Stimulated activated memory B cell treated with anti-CD40 and anti-IgM and Interleukin-4, amounts not matched to agents 10 μg/mL and 1 μg/mL and 100 μg/mL, for 72 hours (primary cell): ENCODE measurements at regions not wholly inside any gene's neighbourhood (a gene's known extent, or its start where the extent isn't known, plus 50 kb on each side); places are given as distances from the start of the nearest gene placed in this dataset.

Experiments used
- ATAC-seq: fragments of 150-1000 bp; cut with Tn5 transposase; 2 replicates; pipeline ENCODE4 v1.10.0; 2021
- H3K27ac Mint-ChIP-seq: one replicate; pipeline ENCODE4 v1.8.0; 2022; ENCODE audit warnings: mild to moderate bottlenecking, mixed read lengths
- H3K27me3 Mint-ChIP-seq: one replicate; pipeline ENCODE4 v1.8.0; 2022; ENCODE audit warnings: mixed read lengths
- H3K36me3 Mint-ChIP-seq: one replicate; pipeline ENCODE4 v1.8.0; 2022; ENCODE audit warnings: mixed read lengths
- H3K4me1 Mint-ChIP-seq: one replicate; pipeline ENCODE4 v1.8.0; 2022; ENCODE audit warnings: mixed read lengths
- H3K4me3 Mint-ChIP-seq: one replicate; pipeline ENCODE4 v1.8.0; 2022; ENCODE audit warnings: mild to moderate bottlenecking, moderate library complexity, mixed read lengths
- H3K9me3 Mint-ChIP-seq: one replicate; pipeline ENCODE4 v1.8.0; 2022; ENCODE audit warnings: mixed read lengths

GRCh38 chr19:30670562-30671366 lies 298.6 kb downstream of the ZNF536 start:
- peaks cover 3% of the 10 kb centered on the region for H3K9me3 Mint-ChIP-seq
- no peak overlapping the region for H3K27ac Mint-ChIP-seq
- H3K4me1 Mint-ChIP-seq = no peaks in the 10 kb centered on the region
- no peaks in the 10 kb centered on the region for H3K36me3 Mint-ChIP-seq
- H3K4me3 Mint-ChIP-seq = no peak overlapping the region
- ATAC-seq = no peak
- H3K27me3 Mint-ChIP-seq = peaks cover 16% of the 10 kb centered on the region

GRCh38 chr19:30670011-30670329 lies 297.8 kb downstream of the ZNF536 start:
- Mint-ChIP-seq H3K9me3 (peaks cover 3% of the 10 kb centered on the region), H3K27ac (no peak overlapping the region), H3K4me1 (no peaks in the 10 kb centered on the region), H3K27me3 (peaks cover 16% of the 10 kb centered on the region), H3K4me3 (no peak overlapping the region), H3K36me3 (no peaks in the 10 kb centered on the region)
- ATAC-seq = no peak

DNA sequence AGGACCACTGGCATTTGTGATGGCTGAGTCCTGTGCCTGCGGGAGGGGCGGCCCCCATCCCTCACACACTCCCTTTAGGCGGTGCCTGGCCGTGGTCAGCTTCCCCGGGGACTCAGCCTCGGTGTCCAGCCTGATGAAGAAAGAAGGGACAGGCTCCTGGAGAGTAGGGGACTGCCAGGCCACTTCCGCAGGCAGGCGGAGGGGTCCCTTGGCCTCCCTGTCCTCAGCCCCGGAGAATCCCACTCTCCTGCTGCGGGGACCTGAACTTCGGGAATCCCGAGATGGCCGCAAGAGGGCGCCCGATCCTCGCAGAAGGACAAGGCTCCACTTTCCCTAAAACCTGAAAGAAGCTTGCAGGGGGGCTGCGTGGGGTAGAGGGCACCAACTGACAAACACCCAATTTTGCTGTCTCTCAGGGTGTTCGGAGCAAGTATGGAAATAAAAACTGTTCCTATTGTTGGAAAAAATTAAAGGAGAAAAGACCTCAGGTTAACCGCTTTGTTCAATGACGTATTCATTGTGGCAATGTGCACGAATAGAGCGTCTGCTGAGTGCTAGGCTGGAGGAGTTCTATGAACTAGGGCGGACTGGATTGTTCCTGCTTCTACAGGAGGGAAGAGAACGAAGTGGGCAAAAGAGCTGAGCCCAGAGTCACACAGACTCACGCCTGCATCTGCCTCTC lies 297.3 kb downstream of the ZNF536 start:
- peaks cover 3% of the 10 kb centered on the region for H3K9me3 Mint-ChIP-seq
- no peak overlapping the region for H3K4me3 Mint-ChIP-seq
- no peak for ATAC-seq
- no peak overlapping the region for H3K27ac Mint-ChIP-seq
- H3K36me3 Mint-ChIP-seq = no peaks in the 10 kb centered on the region
- H3K27me3 Mint-ChIP-seq = peaks cover 16% of the 10 kb centered on the region
- H3K4me1 Mint-ChIP-seq = no peaks in the 10 kb centered on the region

DNA sequence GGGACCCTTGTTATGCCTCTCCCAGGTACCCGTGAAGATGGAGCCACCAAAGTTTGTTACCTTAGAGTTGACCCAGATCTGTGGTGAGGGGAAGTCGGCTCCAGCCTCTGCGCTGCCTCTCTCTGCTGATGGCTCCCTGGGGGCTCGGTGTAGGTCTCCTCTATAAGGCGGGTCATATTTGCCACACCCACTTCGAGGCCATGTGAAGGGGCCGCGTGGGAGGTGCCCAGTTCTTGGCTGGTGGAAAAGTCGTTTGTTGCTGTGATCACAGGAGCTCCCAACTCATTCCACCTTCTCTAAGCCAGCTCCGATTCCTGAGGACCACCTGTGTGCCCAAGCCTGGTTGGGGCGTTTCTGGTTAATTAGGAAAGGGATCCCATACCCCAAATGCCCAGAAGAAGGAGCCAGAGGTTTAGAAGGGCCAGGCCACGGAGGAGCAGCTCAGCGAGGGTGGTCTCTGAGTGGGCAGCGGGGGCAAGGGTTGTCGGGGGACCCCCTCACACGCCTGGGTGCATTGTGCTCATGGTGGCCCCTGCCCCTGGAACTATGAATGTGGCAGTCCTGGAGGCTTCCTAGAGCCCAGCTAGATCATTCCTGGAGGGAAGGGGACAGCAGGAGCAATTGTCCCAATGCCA lies 296.5 kb downstream of the ZNF536 start:
- Mint-ChIP-seq H3K27me3 (peaks cover 16% of the 10 kb centered on the region), H3K4me3 (no peak overlapping the region), H3K36me3 (no peaks in the 10 kb centered on the region), H3K4me1 (no peaks in the 10 kb centered on the region), H3K27ac (no peak overlapping the region), H3K9me3 (no peaks in the 10 kb centered on the region)
- ATAC-seq = no peak

DNA sequence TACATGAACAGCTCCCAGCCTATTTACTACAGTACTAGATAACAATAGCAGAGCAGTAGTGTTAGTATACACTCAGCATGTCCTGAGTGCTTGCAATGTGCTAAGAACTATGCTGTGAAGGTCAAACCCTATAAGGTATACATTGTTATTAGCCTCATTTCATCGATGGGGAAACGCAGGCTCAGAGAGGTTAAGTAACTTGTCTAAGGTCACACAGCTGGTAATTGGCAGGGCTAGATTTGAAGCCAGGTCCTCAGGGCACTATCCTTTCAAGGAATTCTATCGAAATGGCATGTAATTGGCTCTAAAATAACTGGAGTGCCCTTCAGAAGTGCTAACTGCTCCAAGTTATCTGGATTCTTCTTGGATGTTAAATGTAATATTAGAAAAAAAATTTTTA lies 295.6 kb downstream of the ZNF536 start:
- ATAC-seq = no peak

DNA sequence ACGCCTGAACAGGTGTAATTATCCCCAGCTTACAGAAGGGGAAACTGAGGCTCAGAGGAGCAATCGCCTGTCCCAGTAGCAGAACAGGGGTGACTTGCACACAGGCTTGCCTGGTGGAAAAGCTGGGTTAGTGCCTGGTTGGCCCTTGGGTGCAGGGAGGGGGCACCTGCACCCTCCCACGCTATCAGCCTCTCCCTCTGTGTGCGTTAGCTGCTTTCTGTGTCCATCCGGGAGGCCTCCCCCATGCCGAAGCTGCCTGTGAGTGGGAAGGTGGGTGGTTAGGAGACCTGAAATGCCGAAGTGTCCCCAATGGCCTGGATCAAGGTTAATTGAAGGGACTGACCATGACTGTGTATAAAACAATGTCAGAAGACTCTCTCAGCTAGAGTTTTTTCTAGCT lies 295.0 kb downstream of the ZNF536 start:
- Mint-ChIP-seq H3K27me3 (peaks cover 16% of the 10 kb centered on the region), H3K4me1 (no peaks in the 10 kb centered on the region), H3K36me3 (no peaks in the 10 kb centered on the region), H3K9me3 (no peaks in the 10 kb centered on the region), H3K4me3 (no peak overlapping the region), H3K27ac (no peak overlapping the region)
- no peak for ATAC-seq

More for the DNA sequence above, 295.6 kb downstream of the ZNF536 start:
- Mint-ChIP-seq H3K36me3 (no peaks in the 10 kb centered on the region), H3K4me1 (no peaks in the 10 kb centered on the region), H3K9me3 (no peaks in the 10 kb centered on the region), H3K4me3 (no peak overlapping the region), H3K27ac (no peak overlapping the region), H3K27me3 (peaks cover 16% of the 10 kb centered on the region)

- H3K27ac Mint-ChIP-seq = no peak overlapping the region
- no peaks in the 10 kb centered on the region for H3K4me1 Mint-ChIP-seq
- no peak overlapping the region for H3K4me3 Mint-ChIP-seq
- ATAC-seq = peak; percentile 41
- H3K36me3 Mint-ChIP-seq = no peaks in the 10 kb centered on the region
- no peaks in the 10 kb centered on the region for H3K9me3 Mint-ChIP-seq
- H3K27me3 Mint-ChIP-seq = peaks cover 15% of the 10 kb centered on the region
These were observed 294.2 kb downstream of the ZNF536 start for GRCh38 chr19:30666301-30666803.

- no peak overlapping the region for H3K27ac Mint-ChIP-seq
- no peaks in the 10 kb centered on the region for H3K4me1 Mint-ChIP-seq
- H3K9me3 Mint-ChIP-seq = no peaks in the 10 kb centered on the region
- peaks cover 7% of the 10 kb centered on the region for H3K27me3 Mint-ChIP-seq
- ATAC-seq = no peak
- no peaks in the 10 kb centered on the region for H3K36me3 Mint-ChIP-seq
- H3K4me3 Mint-ChIP-seq = no peak overlapping the region
These were observed 293.3 kb downstream of the ZNF536 start for GRCh38 chr19:30665449-30665848.

DNA sequence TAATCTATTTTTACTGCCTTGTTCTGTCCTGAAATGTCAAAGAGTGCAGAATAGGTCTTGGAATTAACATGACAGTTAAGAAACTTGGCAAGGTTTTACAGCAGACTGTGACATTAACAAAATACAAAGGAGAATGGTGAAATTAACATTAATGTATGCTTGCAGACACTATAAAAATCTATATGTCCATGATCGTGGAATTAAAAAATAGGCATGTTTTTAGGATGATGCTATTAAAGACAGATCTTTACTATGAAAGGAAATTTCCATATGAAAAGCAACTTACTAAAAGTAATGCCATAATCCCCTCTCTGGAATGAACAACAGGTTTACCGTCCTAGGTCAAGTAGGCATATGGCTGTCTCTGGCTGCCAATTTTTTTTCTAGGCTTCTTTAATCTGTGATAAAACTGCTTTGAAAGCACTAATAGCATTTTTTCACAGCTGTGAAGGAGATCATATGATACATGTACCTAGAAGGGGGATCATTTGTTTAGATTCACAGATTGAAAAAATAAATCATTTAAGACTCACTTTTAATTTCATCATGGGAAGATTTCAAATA lies 291.5 kb downstream of the ZNF536 start:
- no peaks in the 10 kb centered on the region for H3K27me3 Mint-ChIP-seq
- no peak for ATAC-seq
- H3K9me3 Mint-ChIP-seq = peaks cover 2% of the 10 kb centered on the region
- no peak overlapping the region for H3K4me3 Mint-ChIP-seq
- H3K36me3 Mint-ChIP-seq = no peaks in the 10 kb centered on the region
- no peaks in the 10 kb centered on the region for H3K4me1 Mint-ChIP-seq
- no peak overlapping the region for H3K27ac Mint-ChIP-seq

GRCh38 chr19:30662211-30662861 lies 290.2 kb downstream of the ZNF536 start:
- no peak for ATAC-seq
- H3K27ac Mint-ChIP-seq = no peak overlapping the region
- H3K27me3 Mint-ChIP-seq = no peaks in the 10 kb centered on the region
- no peaks in the 10 kb centered on the region for H3K36me3 Mint-ChIP-seq
- H3K9me3 Mint-ChIP-seq = peaks cover 10% of the 10 kb centered on the region
- no peaks in the 10 kb centered on the region for H3K4me1 Mint-ChIP-seq
- no peak overlapping the region for H3K4me3 Mint-ChIP-seq

DNA sequence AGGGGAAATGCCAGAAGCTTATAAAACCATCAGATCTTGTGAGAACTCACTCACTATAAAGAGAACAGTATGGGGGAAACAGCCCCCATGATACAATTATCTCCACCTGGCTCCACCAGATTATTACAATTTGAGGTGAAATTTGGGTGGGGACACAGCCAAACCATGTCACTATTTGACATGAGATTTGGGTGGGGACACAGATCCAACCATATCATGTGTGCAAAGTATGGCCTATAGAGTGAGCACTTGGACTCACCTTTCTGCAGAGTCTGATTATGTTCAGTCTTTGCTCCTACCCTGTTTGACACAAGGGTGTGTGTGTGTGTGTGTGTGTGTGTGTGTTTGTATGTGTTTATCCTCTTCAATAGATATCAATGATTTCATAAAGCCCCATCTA lies 287.5 kb downstream of the ZNF536 start:
- H3K4me3 Mint-ChIP-seq = no peak overlapping the region

GRCh38 chr19:30656520-30657100 lies 284.4 kb downstream of the ZNF536 start:
- no peaks in the 10 kb centered on the region for H3K27me3 Mint-ChIP-seq
- ATAC-seq = no peak
- H3K36me3 Mint-ChIP-seq = no peaks in the 10 kb centered on the region

More for the DNA sequence above, 287.5 kb downstream of the ZNF536 start:
- no peak for ATAC-seq
- Mint-ChIP-seq H3K9me3 (peaks cover 10% of the 10 kb centered on the region), H3K36me3 (no peaks in the 10 kb centered on the region), H3K27ac (no peak overlapping the region), H3K27me3 (no peaks in the 10 kb centered on the region), H3K4me1 (no peaks in the 10 kb centered on the region)

DNA sequence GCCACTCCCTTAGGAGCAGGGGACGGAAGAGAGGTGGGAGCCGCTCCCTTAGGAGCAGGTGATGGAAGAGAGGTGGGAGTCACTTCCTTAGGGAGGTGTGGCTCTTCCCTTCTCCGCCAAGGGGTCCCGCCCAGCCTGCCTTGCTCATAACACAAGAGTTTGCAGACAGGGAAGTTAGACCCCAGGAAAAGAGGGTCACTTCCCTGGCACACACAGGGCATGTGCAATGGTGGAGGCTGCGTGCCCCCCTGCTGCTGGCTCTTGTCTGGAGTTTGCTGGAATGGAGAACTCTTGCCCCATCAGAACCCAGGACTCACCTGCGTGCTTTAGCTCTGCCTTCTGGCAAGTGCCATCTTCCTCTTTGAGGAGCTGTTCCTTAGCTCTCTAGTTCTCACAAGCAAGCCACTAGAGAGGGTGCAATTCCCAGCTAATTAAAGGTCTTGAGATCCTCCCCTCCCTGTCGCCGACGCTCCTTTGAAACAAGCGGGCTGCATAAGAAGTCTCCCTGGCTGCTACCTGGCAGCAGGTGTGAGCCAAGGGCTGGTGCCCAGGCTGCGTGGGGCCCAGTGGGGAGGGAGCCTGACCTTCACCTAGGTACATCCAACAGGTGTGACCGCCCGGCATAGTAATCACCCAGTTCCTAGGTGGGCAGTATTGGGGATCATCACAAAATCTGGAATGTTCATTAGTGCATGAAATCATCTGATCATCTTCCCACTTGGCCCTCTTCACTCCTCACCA lies 281.6 kb downstream of the ZNF536 start:
- Mint-ChIP-seq H3K9me3 (peaks cover 10% of the 10 kb centered on the region), H3K4me1 (no peaks in the 10 kb centered on the region), H3K27me3 (peaks cover 8% of the 10 kb centered on the region), H3K4me3 (no peak overlapping the region), H3K27ac (no peak overlapping the region), H3K36me3 (no peaks in the 10 kb centered on the region)
- ATAC-seq = no peak

More at GRCh38 chr19:30656520-30657100, 284.4 kb downstream of the ZNF536 start:
- Mint-ChIP-seq H3K27ac (no peak overlapping the region), H3K4me1 (no peaks in the 10 kb centered on the region), H3K9me3 (peaks cover 10% of the 10 kb centered on the region), H3K4me3 (no peak overlapping the region)

DNA sequence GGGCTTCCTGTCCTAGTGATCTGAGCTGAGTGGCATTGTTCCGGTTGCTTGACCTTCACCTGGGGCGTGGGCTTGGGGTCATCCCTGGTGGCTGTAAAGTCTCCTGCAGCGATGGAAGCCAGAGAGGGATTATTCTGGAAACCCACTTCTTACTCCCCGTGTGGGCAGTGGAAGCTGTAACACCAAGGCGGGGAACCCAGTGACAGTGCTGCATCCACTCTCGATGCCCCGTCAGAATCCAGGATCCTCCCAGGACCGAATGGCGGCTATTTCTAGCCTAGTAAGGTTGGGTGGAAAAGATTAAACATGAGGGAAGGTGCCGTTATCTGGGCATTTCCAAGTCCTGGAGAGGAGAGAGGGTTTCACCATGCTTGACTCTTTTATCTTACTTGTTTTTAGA lies 280.6 kb downstream of the ZNF536 start:
- Mint-ChIP-seq H3K9me3 (peaks cover 3% of the 10 kb centered on the region), H3K36me3 (no peaks in the 10 kb centered on the region), H3K4me1 (no peaks in the 10 kb centered on the region), H3K27me3 (peaks cover 8% of the 10 kb centered on the region), H3K4me3 (no peak overlapping the region), H3K27ac (no peak overlapping the region)
- ATAC-seq = no peak
